ENCODE measurements at regions not wholly inside any gene's neighbourhood (a gene's known extent, or its start where the extent isn't known, plus 50 kb on each side); places are given as distances from the start of the nearest gene placed in this dataset.

GRCh38 chr7:17700138-17700537 lies 240.2 kb downstream of the SNX13 start:
- no peak overlapping the region for H3K27ac Mint-ChIP-seq (ENCODE audit: unreplicated experiment)
- H3K9me3 Mint-ChIP-seq (ENCODE audit: unreplicated experiment): peaks cover 13% of the 10 kb centered on the region
- peaks cover 4% of the 10 kb centered on the region for H3K27me3 Mint-ChIP-seq (ENCODE audit: unreplicated experiment)
- TF ChIP-seq CTCF (IDR thresholded peaks at IDR 0.05; ENCODE audit: partially characterized antibody, unreplicated experiment): no peak
- no peak overlapping the region for H3K4me3 Mint-ChIP-seq (ENCODE audit: unreplicated experiment)
- no peak for DNase-seq
- peaks cover 8% of the 10 kb centered on the region for H3K4me1 Mint-ChIP-seq (ENCODE audit: low read depth, unreplicated experiment)
- peaks cover 27% of the 10 kb centered on the region for H3K36me3 Mint-ChIP-seq (ENCODE audit: unreplicated experiment)

- peaks cover 2% of the 10 kb centered on the region for H3K27me3 Mint-ChIP-seq (ENCODE audit: unreplicated experiment)
- H3K4me1 Mint-ChIP-seq (ENCODE audit: low read depth, unreplicated experiment): no peaks in the 10 kb centered on the region
- H3K9me3 Mint-ChIP-seq (ENCODE audit: unreplicated experiment): no peaks in the 10 kb centered on the region
- no peak for DNase-seq
- H3K4me3 Mint-ChIP-seq (ENCODE audit: unreplicated experiment): no peak overlapping the region
- no peak for TF ChIP-seq CTCF (IDR thresholded peaks at IDR 0.05; ENCODE audit: partially characterized antibody, unreplicated experiment)
- H3K27ac Mint-ChIP-seq (ENCODE audit: unreplicated experiment): no peak overlapping the region
- no peaks in the 10 kb centered on the region for H3K36me3 Mint-ChIP-seq (ENCODE audit: unreplicated experiment)
These were observed 234.0 kb downstream of the SNX13 start for GRCh38 chr7:17706275-17706674.

GRCh38 chr7:17706734-17707133 lies 233.6 kb downstream of the SNX13 start:
- peak; percentile 45 for DNase-seq
- Mint-ChIP-seq H3K4me1 (ENCODE audit: low read depth, unreplicated experiment) (no peaks in the 10 kb centered on the region), H3K36me3 (ENCODE audit: unreplicated experiment) (no peaks in the 10 kb centered on the region), H3K27ac (ENCODE audit: unreplicated experiment) (no peak overlapping the region), H3K4me3 (ENCODE audit: unreplicated experiment) (no peak overlapping the region), H3K27me3 (ENCODE audit: unreplicated experiment) (peaks cover 2% of the 10 kb centered on the region), H3K9me3 (ENCODE audit: unreplicated experiment) (no peaks in the 10 kb centered on the region)
- peak; percentile 47 for TF ChIP-seq CTCF (IDR thresholded peaks at IDR 0.05; ENCODE audit: partially characterized antibody, unreplicated experiment)

GRCh38 chr7:17709127-17709526 lies 231.2 kb downstream of the SNX13 start:
- Mint-ChIP-seq H3K4me3 (ENCODE audit: unreplicated experiment) (no peak overlapping the region), H3K4me1 (ENCODE audit: low read depth, unreplicated experiment) (no peaks in the 10 kb centered on the region), H3K27ac (ENCODE audit: unreplicated experiment) (no peak overlapping the region), H3K27me3 (ENCODE audit: unreplicated experiment) (no peaks in the 10 kb centered on the region), H3K36me3 (ENCODE audit: unreplicated experiment) (no peaks in the 10 kb centered on the region), H3K9me3 (ENCODE audit: unreplicated experiment) (no peaks in the 10 kb centered on the region)
- TF ChIP-seq CTCF (IDR thresholded peaks at IDR 0.05; ENCODE audit: partially characterized antibody, unreplicated experiment): no peak
- no peak for DNase-seq

GRCh38 chr7:17709599-17709998 lies 230.7 kb downstream of the SNX13 start:
- no peaks in the 10 kb centered on the region for H3K27me3 Mint-ChIP-seq (ENCODE audit: unreplicated experiment)
- no peak overlapping the region for H3K27ac Mint-ChIP-seq (ENCODE audit: unreplicated experiment)
- TF ChIP-seq CTCF (IDR thresholded peaks at IDR 0.05; ENCODE audit: partially characterized antibody, unreplicated experiment): no peak
- no peak overlapping the region for H3K4me3 Mint-ChIP-seq (ENCODE audit: unreplicated experiment)
- no peaks in the 10 kb centered on the region for H3K36me3 Mint-ChIP-seq (ENCODE audit: unreplicated experiment)
- no peak for DNase-seq
- H3K4me1 Mint-ChIP-seq (ENCODE audit: low read depth, unreplicated experiment): no peaks in the 10 kb centered on the region
- H3K9me3 Mint-ChIP-seq (ENCODE audit: unreplicated experiment): no peaks in the 10 kb centered on the region

Data from glutamatergic neuron (in vitro differentiated cells).